ENCODE measurements at regions not wholly inside any gene's neighbourhood (a gene's known extent, or its start where the extent isn't known, plus 50 kb on each side); places are given as distances from the start of the nearest gene placed in this dataset.

DNA sequence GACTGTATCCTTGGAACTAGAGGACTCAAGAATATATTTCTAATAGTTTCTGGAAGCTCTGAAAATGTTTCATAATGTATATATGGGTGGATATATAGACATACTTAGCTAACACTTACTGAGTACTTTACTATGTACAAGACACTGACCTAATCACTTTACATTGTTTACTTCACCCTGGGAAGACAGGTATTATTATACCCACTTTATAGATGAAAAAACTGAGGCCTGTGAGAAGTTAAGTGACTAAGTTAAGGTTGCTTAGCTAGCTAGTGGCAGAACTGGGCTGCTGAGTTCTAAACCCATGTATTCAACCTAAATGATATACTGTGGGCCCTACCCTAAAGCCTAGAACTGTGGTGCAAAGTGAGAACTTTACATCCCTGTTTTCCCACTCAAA, 79.1 kb upstream of the SSTR1 start:
- TF ChIP-seq, protein P1, sequence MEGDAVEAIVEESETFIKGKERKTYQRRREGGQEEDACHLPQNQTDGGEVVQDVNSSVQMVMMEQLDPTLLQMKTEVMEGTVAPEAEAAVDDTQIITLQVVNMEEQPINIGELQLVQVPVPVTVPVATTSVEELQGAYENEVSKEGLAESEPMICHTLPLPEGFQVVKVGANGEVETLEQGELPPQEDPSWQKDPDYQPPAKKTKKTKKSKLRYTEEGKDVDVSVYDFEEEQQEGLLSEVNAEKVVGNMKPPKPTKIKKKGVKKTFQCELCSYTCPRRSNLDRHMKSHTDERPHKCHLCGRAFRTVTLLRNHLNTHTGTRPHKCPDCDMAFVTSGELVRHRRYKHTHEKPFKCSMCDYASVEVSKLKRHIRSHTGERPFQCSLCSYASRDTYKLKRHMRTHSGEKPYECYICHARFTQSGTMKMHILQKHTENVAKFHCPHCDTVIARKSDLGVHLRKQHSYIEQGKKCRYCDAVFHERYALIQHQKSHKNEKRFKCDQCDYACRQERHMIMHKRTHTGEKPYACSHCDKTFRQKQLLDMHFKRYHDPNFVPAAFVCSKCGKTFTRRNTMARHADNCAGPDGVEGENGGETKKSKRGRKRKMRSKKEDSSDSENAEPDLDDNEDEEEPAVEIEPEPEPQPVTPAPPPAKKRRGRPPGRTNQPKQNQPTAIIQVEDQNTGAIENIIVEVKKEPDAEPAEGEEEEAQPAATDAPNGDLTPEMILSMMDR (IDR thresholded peaks at IDR 0.05) = no peak
- TF ChIP-seq POLR2AphosphoS5 (IDR thresholded peaks at IDR 0.05; ENCODE audit: low read depth, low read length) = no peak
